NOMO-1 (cell line): ENCODE measurements at regions not wholly inside any gene's neighbourhood (a gene's known extent, or its start where the extent isn't known, plus 50 kb on each side); places are given as distances from the start of the nearest gene placed in this dataset.

Experiments
- DNase-seq, 2 experiments: peaks; one replicate each; lab custom pipeline; 2025; ENCODE audit not compliant: unreplicated experiment in 2 of 2; lab: John Stamatoyannopoulos, UW

- DNase-seq = no peak
Observed at GRCh38 chr6:126280287-126280686, 59.6 kb upstream of the CENPW start.

- no peak for DNase-seq
Observed at GRCh38 chr6:126285871-126286365, 54.0 kb upstream of the CENPW start.
